ENCODE measurements at regions not wholly inside any gene's neighbourhood (a gene's known extent, or its start where the extent isn't known, plus 50 kb on each side); places are given as distances from the start of the nearest gene placed in this dataset.

- TF ChIP-seq CTCF (IDR thresholded peaks at IDR 0.05; ENCODE audit: extremely low read depth in 1 of 2, insufficient read depth in 1 of 2, low read depth in 1 of 2, low read length in 2 of 2) (no peak), POLR2A (IDR thresholded peaks at IDR 0.05; ENCODE audit: low read depth, low read length) (no peak), POLR2AphosphoS5 (IDR thresholded peaks at IDR 0.05; ENCODE audit: insufficient read depth, low read depth, low read length) (no peak), MAX (IDR thresholded peaks at IDR 0.05; ENCODE audit: insufficient read depth, insufficient read length) (no peak)
These were observed 88.0 kb upstream of the MALRD1 start for GRCh38 chr10:18960466-18961079.
